ENCODE measurements at regions not wholly inside any gene's neighbourhood (a gene's known extent, or its start where the extent isn't known, plus 50 kb on each side); places are given as distances from the start of the nearest gene placed in this dataset.

GRCh38 chr1:209222826-209223225, 360.7 kb upstream of the CAMK1G start:
- no peak for DNase-seq
- no peaks in the 10 kb centered on the region for H3K9me2 ChIP-seq (ENCODE audit: insufficient read depth)
- no peaks in the 10 kb centered on the region for H3K36me3 ChIP-seq (ENCODE audit: low read depth)
- H3K4me1 ChIP-seq (replicated peaks; ENCODE audit: insufficient read depth) = no peaks in the 10 kb centered on the region
- TF ChIP-seq EZH2 (IDR thresholded peaks at IDR 0.05; ENCODE audit: low read depth) = no peak
- no peak for TF ChIP-seq CTCF (conservative IDR thresholded peaks at IDR 0.05)
- no peaks in the 10 kb centered on the region for H3K9me3 ChIP-seq (ENCODE audit: insufficient read depth, low read depth)
- no peak overlapping the region for H3K27ac ChIP-seq
- H3K27me3 ChIP-seq (ENCODE audit: insufficient read depth, low read depth) = no peaks in the 10 kb centered on the region
- no peak overlapping the region for H2AFZ ChIP-seq
- H4K20me1 ChIP-seq (ENCODE audit: insufficient read depth) = no peaks in the 10 kb centered on the region
- no peak overlapping the region for H3K4me2 ChIP-seq
- no peak overlapping the region for H3K4me3 ChIP-seq
- H3F3A ChIP-seq (ENCODE audit: insufficient read depth, low read depth) = no peaks in the 10 kb centered on the region
- no TSS peak for BruUV-seq (replicated peaks)
- intact Hi-C loops (cut with micrococcal nuclease; ENCODE audit: unreplicated experiment) = no loop called here
- CTCF ChIA-PET = no interaction called here
- POLR2A ChIA-PET (ENCODE audit: unreplicated experiment) = no interaction called here
- H3K79me2 ChIP-seq (ENCODE audit: low read depth) = no peaks in the 10 kb centered on the region

GRCh38 chr1:209223791-209224190, 359.7 kb upstream of the CAMK1G start:
- Histone ChIP-seq H3K9me3 (ENCODE audit: insufficient read depth, low read depth) (no peaks in the 10 kb centered on the region), H2AFZ (no peak overlapping the region), H3K4me3 (no peak overlapping the region), H3K27ac (no peak overlapping the region), H3F3A (ENCODE audit: insufficient read depth, low read depth) (no peaks in the 10 kb centered on the region), H3K36me3 (ENCODE audit: low read depth) (no peaks in the 10 kb centered on the region), H4K20me1 (ENCODE audit: insufficient read depth) (no peaks in the 10 kb centered on the region), H3K27me3 (ENCODE audit: insufficient read depth, low read depth) (no peaks in the 10 kb centered on the region), H3K4me1 (replicated peaks; ENCODE audit: insufficient read depth) (no peaks in the 10 kb centered on the region), H3K4me2 (no peak overlapping the region), H3K79me2 (ENCODE audit: low read depth) (no peaks in the 10 kb centered on the region), H3K9me2 (ENCODE audit: insufficient read depth) (no peaks in the 10 kb centered on the region)
- TF ChIP-seq EZH2 (IDR thresholded peaks at IDR 0.05; ENCODE audit: low read depth) (no peak), CTCF (conservative IDR thresholded peaks at IDR 0.05) (no peak)
- intact Hi-C loops (cut with micrococcal nuclease; ENCODE audit: unreplicated experiment) = no loop called here
- ChIA-PET POLR2A (ENCODE audit: unreplicated experiment) (no interaction called here), CTCF (no interaction called here)
- no TSS peak for BruUV-seq (replicated peaks)
- DNase-seq = no peak

GRCh38 chr1:209224886-209225285, 358.6 kb upstream of the CAMK1G start:
- H3F3A ChIP-seq (ENCODE audit: insufficient read depth, low read depth) = no peaks in the 10 kb centered on the region
- no peaks in the 10 kb centered on the region for H3K36me3 ChIP-seq (ENCODE audit: low read depth)
- no peak overlapping the region for H3K4me3 ChIP-seq
- CTCF ChIA-PET = no interaction called here
- BruUV-seq (replicated peaks) = no TSS peak
- no peaks in the 10 kb centered on the region for H4K20me1 ChIP-seq (ENCODE audit: insufficient read depth)
- H3K4me1 ChIP-seq (replicated peaks; ENCODE audit: insufficient read depth) = no peaks in the 10 kb centered on the region
- H3K27me3 ChIP-seq (ENCODE audit: insufficient read depth, low read depth) = no peaks in the 10 kb centered on the region
- no peaks in the 10 kb centered on the region for H3K79me2 ChIP-seq (ENCODE audit: low read depth)
- H3K27ac ChIP-seq = no peak overlapping the region
- no peak overlapping the region for H2AFZ ChIP-seq
- intact Hi-C loops (cut with micrococcal nuclease; ENCODE audit: unreplicated experiment) = no loop called here
- TF ChIP-seq CTCF (conservative IDR thresholded peaks at IDR 0.05) (no peak), EZH2 (IDR thresholded peaks at IDR 0.05; ENCODE audit: low read depth) (no peak)
- no peak for DNase-seq
- no peaks in the 10 kb centered on the region for H3K9me3 ChIP-seq (ENCODE audit: insufficient read depth, low read depth)
- H3K9me2 ChIP-seq (ENCODE audit: insufficient read depth) = no peaks in the 10 kb centered on the region
- POLR2A ChIA-PET (ENCODE audit: unreplicated experiment) = no interaction called here
- H3K4me2 ChIP-seq = no peak overlapping the region

All from PC-9 (cell line).